H1 (cell line): ENCODE measurements at regions not wholly inside any gene's neighbourhood (a gene's known extent, or its start where the extent isn't known, plus 50 kb on each side); places are given as distances from the start of the nearest gene placed in this dataset.

ENCODE experiments used
- CTCF ChIA-PET: fragments of 300-600 bp; sonication (Branson Sonifier 250); formaldehyde crosslinking; loops from one replicate; lab custom pipeline; 2021; ENCODE audit not compliant: partially characterized antibody; lab: Charles Lee
- POLR2A ChIA-PET: fragments of 300-600 bp; sonication (Branson Sonifier 250); formaldehyde crosslinking; loops from one replicate; lab custom pipeline; 2021; ENCODE audit warnings: inconsistent platforms; ENCODE audit not compliant: partially characterized antibody; lab: Charles Lee
- DNase-seq, 2 experiments: peaks; one replicate each; pipeline versions ENCODE4 v3.0.0 to v3.0.0-alpha.2; 2010 to 2022; ENCODE audit warnings: low spot score in 2 of 2, low read depth in 1 of 2, mixed read lengths in 1 of 2
- FAIRE-seq: peaks from 2 replicates; lab custom pipeline; 2011; peaks lifted over from hg19 to GRCh38; lab: Jason Lieb, UNC
- H2AFZ ChIP-seq: 2 replicates; pipeline ENCODE4 v1.8.1; 2012; ENCODE audit warnings: low read length, inconsistent platforms
- H2AK5ac ChIP-seq: 2 replicates; pipeline ENCODE4 v1.6.1; 2013; ENCODE audit warnings: low read depth, low read length
- H2BK120ac ChIP-seq: replicated peaks from 2 replicates; pipeline ENCODE3; 2013; ENCODE audit warnings: low read depth, low read length, inconsistent platforms
- H2BK12ac ChIP-seq: 2 replicates; pipeline ENCODE4 v1.6.1; 2013; ENCODE audit warnings: low read depth, low read length
- H2BK15ac ChIP-seq: 2 replicates; pipeline ENCODE4 v1.6.1; 2013; ENCODE audit warnings: low read length
- H2BK20ac ChIP-seq: 2 replicates; pipeline ENCODE4 v1.6.1; 2013; ENCODE audit warnings: low read length
- H2BK5ac ChIP-seq: 2 replicates; pipeline ENCODE4 v1.6.1; 2013; ENCODE audit warnings: low read depth, low read length
- H3K14ac ChIP-seq: 2 replicates; pipeline ENCODE4 v1.6.1; 2013; ENCODE audit warnings: inconsistent platforms; ENCODE audit not compliant: insufficient read length
- H3K18ac ChIP-seq: 2 replicates; pipeline ENCODE4 v1.6.1; 2013; ENCODE audit warnings: low read length; ENCODE audit errors: extremely low read depth
- H3K23ac ChIP-seq: 2 replicates; pipeline ENCODE4 v1.6.1; 2013; ENCODE audit warnings: inconsistent platforms; ENCODE audit not compliant: insufficient read length
- H3K23me2 ChIP-seq: 2 replicates; pipeline ENCODE4 v1.6.1; 2013; ENCODE audit warnings: low read depth, low read length
- H3K27ac ChIP-seq: 2 replicates; pipeline ENCODE4 v1.6.1; 2011; ENCODE audit warnings: low read depth, low read length, inconsistent platforms
- H3K27me3 ChIP-seq, 4 experiments: replicated peaks in 1 of 4; 1 replicate in 1 of 4; 2 replicates in 3 of 4; pipeline versions ENCODE4 v1.6.1 to v1.8.1; 2011 to 2013; ENCODE audit warnings: low read length in 3 of 4, mild to moderate bottlenecking in 3 of 4, inconsistent platforms in 2 of 4, mixed read lengths in 2 of 4, moderate library complexity in 1 of 4; ENCODE audit not compliant: control insufficient read depth in 3 of 4, insufficient read depth in 3 of 4; ENCODE audit errors: extremely low read depth in 1 of 4
- H3K36me3 ChIP-seq, 4 experiments: 2 replicates each; pipeline versions ENCODE4 v1.6.1 to v1.8.1; 2011 to 2013; ENCODE audit warnings: mild to moderate bottlenecking in 4 of 4, low read length in 3 of 4, moderate library complexity in 2 of 4, control low read depth in 1 of 4, inconsistent platforms in 1 of 4; ENCODE audit not compliant: insufficient read depth in 4 of 4, control insufficient read depth in 2 of 4
- H3K4ac ChIP-seq: replicated peaks from 2 replicates; pipeline ENCODE3; 2013; ENCODE audit warnings: low read length, low read depth, mixed read lengths, inconsistent platforms; ENCODE audit not compliant: insufficient read length
- H3K4me1 ChIP-seq, 4 experiments: replicated peaks in 1 of 4; 1 replicate in 1 of 4; 2 replicates in 3 of 4; pipeline versions ENCODE4 v1.6.1 to v1.8.1; 2011 to 2013; ENCODE audit warnings: low read length in 3 of 4, inconsistent platforms in 2 of 4, mixed read lengths in 1 of 4; ENCODE audit not compliant: insufficient read depth in 4 of 4, control insufficient read depth in 3 of 4
- H3K4me2 ChIP-seq, 2 experiments: 2 replicates each; pipeline versions ENCODE4 v1.6.1 to v1.8.1; 2011 to 2013; ENCODE audit warnings: low read depth in 2 of 2, low read length in 2 of 2, control low read depth in 1 of 2, inconsistent platforms in 1 of 2, mild to moderate bottlenecking in 1 of 2; ENCODE audit not compliant: insufficient read depth in 1 of 2
- H3K4me3 ChIP-seq, 4 experiments: fragments of 200-600, 300-600 bp in 1 of 4; sonication (generic), shearing (Covaris generic), sonication (Bioruptor Twin) in 1 of 4; 2 replicates each; pipeline versions ENCODE4 v1.5.1 to v1.8.1; 2011 to 2016; ENCODE audit warnings: low read length in 4 of 4, low read depth in 3 of 4, control low read depth in 2 of 4, inconsistent platforms in 2 of 4, mild to moderate bottlenecking in 2 of 4, mixed read lengths in 1 of 4, moderate library complexity in 1 of 4; ENCODE audit not compliant: insufficient read depth in 2 of 4; ENCODE audit errors: extremely low read depth in 1 of 4
- H3K56ac ChIP-seq: replicated peaks from 2 replicates; pipeline ENCODE3; 2013; ENCODE audit warnings: low read depth, mild to moderate bottlenecking, mixed read lengths, low read length, inconsistent platforms; ENCODE audit not compliant: insufficient read length
- H3K79me1 ChIP-seq: 2 replicates; pipeline ENCODE4 v1.6.1; 2013; ENCODE audit warnings: low read depth, low read length, control low read depth
- H3K79me2 ChIP-seq, 2 experiments: 2 replicates each; pipeline versions ENCODE4 v1.6.1 to v1.8.1; 2012 to 2013; ENCODE audit warnings: low read length in 2 of 2, mild to moderate bottlenecking in 2 of 2, inconsistent platforms in 1 of 2; ENCODE audit not compliant: insufficient read depth in 2 of 2, control insufficient read depth in 1 of 2
- H3K9ac ChIP-seq, 4 experiments: replicated peaks in 1 of 4; 1 replicate in 1 of 4; 2 replicates in 3 of 4; pipeline versions ENCODE4 v1.6.1 to v1.8.1; 2011 to 2013; ENCODE audit warnings: low read depth in 3 of 4, low read length in 3 of 4, control low read depth in 2 of 4, mild to moderate bottlenecking in 2 of 4, moderate library complexity in 2 of 4, inconsistent platforms in 1 of 4; ENCODE audit errors: extremely low read depth in 1 of 4
- H3K9me3 ChIP-seq, 2 experiments: 2 replicates each; pipeline versions ENCODE4 v1.6.1 to v1.8.1; 2012 to 2013; ENCODE audit warnings: mild to moderate bottlenecking in 2 of 2, moderate library complexity in 2 of 2, control low read depth in 1 of 2, inconsistent platforms in 1 of 2, low read depth in 1 of 2, low read length in 1 of 2, mixed read lengths in 1 of 2; ENCODE audit not compliant: insufficient read depth in 2 of 2
- H4K20me1 ChIP-seq, 2 experiments: replicated peaks in 1 of 2; 2 replicates each; pipeline versions ENCODE3 to v1.8.1; 2011 to 2013; ENCODE audit warnings: inconsistent platforms in 2 of 2, low read length in 2 of 2, mild to moderate bottlenecking in 1 of 2; ENCODE audit not compliant: insufficient read depth in 2 of 2, control insufficient read depth in 1 of 2
- H4K5ac ChIP-seq: 2 replicates; pipeline ENCODE4 v1.6.1; 2013; ENCODE audit warnings: low read length, low read depth, mixed read lengths, inconsistent platforms; ENCODE audit not compliant: insufficient read length
- H4K8ac ChIP-seq: 2 replicates; pipeline ENCODE4 v1.8.0; 2013; ENCODE audit warnings: mild to moderate bottlenecking, moderate library complexity, low read length, inconsistent platforms; ENCODE audit not compliant: insufficient read depth; ENCODE audit errors: extremely low read depth
- H4K91ac ChIP-seq: replicated peaks from 2 replicates; pipeline ENCODE3; 2013; ENCODE audit warnings: low read length, mixed read lengths, inconsistent platforms; ENCODE audit not compliant: insufficient read length
- CEBPB ChIP-seq: IDR thresholded peaks from 2 replicates; pipeline ENCODE4 v1.6.1; 2012; ENCODE audit warnings: low read depth, low read length
- CHD1 ChIP-seq: IDR thresholded peaks from 2 replicates; pipeline ENCODE4 v1.6.1; 2012; ENCODE audit warnings: low read depth, low read length, improper control_type of control experiment
- CREB1 ChIP-seq: IDR thresholded peaks from 2 replicates; pipeline ENCODE4 v1.6.1; 2012; ENCODE audit warnings: inconsistent platforms
- KDM5A ChIP-seq: fragments of 200-600 bp; IDR thresholded peaks from 2 replicates; pipeline ENCODE4 v1.7.1; 2012; ENCODE audit warnings: mild to moderate bottlenecking, low read length, inconsistent platforms, mixed read lengths
- MAFK ChIP-seq: IDR thresholded peaks from 2 replicates; pipeline ENCODE4 v1.6.1; 2012; ENCODE audit warnings: low read depth, mild to moderate bottlenecking, improper control_type of control experiment, low read length
- PHF8 ChIP-seq: fragments of 200-600 bp; sonication (generic); conservative IDR thresholded peaks from 2 replicates; pipeline ENCODE4 v1.7.1; 2012; ENCODE audit warnings: low read depth, mild to moderate bottlenecking, inconsistent platforms, low read length, moderate library complexity
- POLR2AphosphoS5 ChIP-seq: IDR thresholded peaks from 2 replicates; pipeline ENCODE4 v1.6.1; 2011; ENCODE audit warnings: low read depth, low read length
- RAD21 ChIP-seq, 2 experiments: IDR thresholded peaks in 1 of 2; conservative IDR thresholded peaks in 1 of 2; 2 replicates each; pipeline ENCODE4 v1.6.1; 2011; ENCODE audit warnings: low read depth in 2 of 2, low read length in 2 of 2, improper control_type of control experiment in 1 of 2, inconsistent platforms in 1 of 2, mild to moderate bottlenecking in 1 of 2, moderate library complexity in 1 of 2
- RNF2 ChIP-seq: fragments of 200-900, 300-1000 bp; sonication (generic); IDR thresholded peaks from 2 replicates; pipeline ENCODE4 v1.7.1; 2016; ENCODE audit warnings: borderline replicate concordance, low read depth, mild to moderate bottlenecking, antibody characterized with exemption, low read length; ENCODE audit not compliant: poor library complexity, severe bottlenecking; ENCODE audit errors: missing control alignments
- SIX5 ChIP-seq: IDR thresholded peaks from 2 replicates; pipeline ENCODE4 v1.6.1; 2011; ENCODE audit warnings: mild to moderate bottlenecking, low read depth, low read length
- SP2 ChIP-seq: IDR thresholded peaks from 2 replicates; pipeline ENCODE4 v1.6.1; 2012; ENCODE audit warnings: mild to moderate bottlenecking, low read length, inconsistent platforms
- SP4 ChIP-seq: IDR thresholded peaks from 2 replicates; pipeline ENCODE4 v1.6.1; 2012; ENCODE audit warnings: low read length, inconsistent platforms
- TCF12 ChIP-seq: IDR thresholded peaks from 2 replicates; pipeline ENCODE4 v1.6.1; 2011; ENCODE audit warnings: low read depth, mild to moderate bottlenecking, low read length
- TEAD4 ChIP-seq: IDR thresholded peaks from 2 replicates; pipeline ENCODE4 v1.6.1; 2012; ENCODE audit warnings: low read depth, low read length, inconsistent platforms, mixed read lengths
- WGBS, 2 experiments: shearing (Covaris generic) in 1 of 2; methylation state at CpG; one replicate each; pipeline versions ENCODE4 v1.1.6 to v1.1.7; 2013 to 2015; ENCODE audit warnings: low lambda C conversion rate in 2 of 2, mixed read lengths in 2 of 2, inconsistent platforms in 1 of 2, low coverage in 1 of 2, missing lambda C conversion rate in 1 of 2; ENCODE audit not compliant: insufficient replicate concordance in 2 of 2, insufficient coverage in 1 of 2, insufficient read length in 1 of 2; ENCODE audit errors: extremely low coverage in 1 of 2, missing lambda C conversion rate in 1 of 2; 5-methylcytosine and 5-hydroxymethylcytosine counted together

GRCh38 chr12:47343684-47344567 is 264.2 kb upstream of the AMIGO2 start:
- POLR2A ChIA-PET: no interaction called here
- 100% methylated on average over 2 of the region's 2 CpGs; no CpG with 5 or more reads in 1 of the 2 experiments for WGBS, 2 experiments
- H2AFZ ChIP-seq: no peak overlapping the region

More at GRCh38 chr12:47343684-47344567, 264.2 kb upstream of the AMIGO2 start:
- Histone ChIP-seq H3K18ac (no peak overlapping the region), H3K27ac (no peak overlapping the region), H3K56ac (no peak overlapping the region), H2BK15ac (no peak overlapping the region), H2BK20ac (no peak overlapping the region), H3K9me3 (no peaks in the 10 kb centered on the region), H3K23me2 (no peaks in the 10 kb centered on the region), H3K4ac (no peak overlapping the region), H3K27me3 (peaks cover 0 to 1% (median 0%) of the 10 kb centered on the region in 4 experiments; a peak in 1 of 7 replicates), H3K14ac (no peak overlapping the region), H3K79me1 (no peaks in the 10 kb centered on the region), H3K23ac (no peak overlapping the region), H4K8ac (no peak overlapping the region), H4K20me1 (no peaks in the 10 kb centered on the region), H2BK120ac (no peak overlapping the region), H3K36me3 (no peaks in the 10 kb centered on the region), H3K4me2 (no peak overlapping the region), H3K79me2 (no peaks in the 10 kb centered on the region), H2AK5ac (no peak overlapping the region), H4K91ac (no peak overlapping the region), H3K4me1 (no peaks in the 10 kb centered on the region), H2BK5ac (no peak overlapping the region), H3K9ac (no peak overlapping the region), H2BK12ac (no peak overlapping the region), H3K4me3 (no peak overlapping the region), H4K5ac (no peak overlapping the region)
- no peak for TF ChIP-seq POLR2AphosphoS5
- TF ChIP-seq RNF2: no peak
- TF ChIP-seq SP4: no peak
- TF ChIP-seq TEAD4: no peak
- no peak for TF ChIP-seq RAD21 (IDR thresholded peaks at IDR 0.05 in 1 of 2, conservative IDR thresholded peaks at IDR 0.05 in 1 of 2; ENCODE audit: low read depth in 2 of 2, low read length in 2 of 2)
- no peak for TF ChIP-seq SP2
- TF ChIP-seq SIX5: no peak
- TF ChIP-seq PHF8: no peak
- no peak for TF ChIP-seq MAFK
- no peak for TF ChIP-seq KDM5A
- TF ChIP-seq CEBPB: no peak
- TF ChIP-seq CREB1: no peak
- TF ChIP-seq TCF12: no peak
- no peak for TF ChIP-seq CHD1
- FAIRE-seq: no peak
- DNase-seq: no peak
- CTCF ChIA-PET: no interaction called here
